ENCODE measurements at regions not wholly inside any gene's neighbourhood (a gene's known extent, or its start where the extent isn't known, plus 50 kb on each side); places are given as distances from the start of the nearest gene placed in this dataset.
"Not testable (repeated sequence)": the region's sequence is repeated elsewhere in the genome, so short reads cannot be mapped to it uniquely, and the experiment has no call there.

GRCh38 chr4:163697121-163697520, 202.6 kb downstream of the TMA16 start:
- no peak for DNase-seq

- DNase-seq = not testable (repeated sequence)
These were observed 205.9 kb downstream of the TMA16 start for GRCh38 chr4:163700383-163700782.

GRCh38 chr4:163701916-163702315, 207.4 kb downstream of the TMA16 start:
- DNase-seq = no peak

GRCh38 chr4:163702736-163703135, 208.2 kb downstream of the TMA16 start:
- DNase-seq = no peak

DNA sequence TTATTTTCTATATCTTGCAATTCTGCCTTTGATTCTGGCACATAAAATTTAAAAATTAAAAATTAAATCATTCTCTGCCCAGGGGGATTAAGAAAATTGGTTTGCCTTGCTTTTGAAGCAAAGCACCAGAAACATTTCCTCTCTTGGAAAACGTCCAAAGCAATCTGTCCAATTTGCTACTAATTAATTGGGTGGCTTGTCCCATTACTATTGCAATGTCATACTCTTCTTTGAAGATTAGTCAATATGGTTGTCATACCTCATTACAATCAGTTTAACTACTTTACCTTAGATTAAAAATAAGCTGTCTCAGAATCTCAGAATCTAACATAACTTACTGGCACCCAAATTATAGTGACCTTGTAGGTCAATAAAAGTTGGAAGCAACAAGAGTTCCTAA, 208.8 kb downstream of the TMA16 start:
- DNase-seq = no peak

DNA sequence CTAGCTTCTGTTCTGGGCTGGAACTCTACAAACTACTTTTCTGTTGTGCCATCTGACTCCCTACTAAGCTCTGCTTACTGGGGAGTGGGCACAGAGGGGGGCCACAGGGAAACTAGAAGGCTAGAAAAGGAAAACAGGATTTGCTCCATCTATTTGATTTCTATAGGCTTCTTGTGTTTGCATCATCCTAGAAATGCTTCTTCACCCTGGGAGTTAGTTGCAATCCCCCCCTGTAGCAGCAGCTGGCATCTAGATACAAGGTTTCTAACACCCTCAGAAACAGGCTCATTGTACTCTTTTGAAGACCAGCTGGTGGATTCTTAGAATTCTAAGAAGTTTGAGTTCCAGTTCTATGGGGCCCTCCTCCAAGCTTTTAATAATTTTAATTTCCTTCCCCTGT, 213.4 kb downstream of the TMA16 start:
- DNase-seq = no peak

DNA sequence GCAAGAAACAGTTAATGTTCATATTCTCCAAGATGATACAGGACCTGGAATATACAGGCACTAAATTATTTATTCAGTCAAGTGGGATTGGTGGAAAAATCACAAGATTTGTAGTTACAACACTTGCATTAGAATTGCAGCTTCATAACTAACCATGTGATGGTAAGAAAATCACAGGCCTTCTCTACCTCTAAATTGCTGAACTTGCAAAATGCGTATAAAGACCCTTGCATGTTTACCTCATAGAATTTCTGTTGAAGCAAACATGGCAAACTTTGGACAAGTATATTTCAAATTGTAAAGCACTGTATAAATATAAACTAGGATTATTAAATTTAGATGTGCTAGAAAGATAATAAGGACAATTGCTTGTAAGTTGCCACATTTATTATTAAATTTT, 215.1 kb downstream of the TMA16 start:
- no peak for DNase-seq

- no peak for DNase-seq
These were observed 215.7 kb downstream of the TMA16 start for GRCh38 chr4:163710158-163710557.

- not testable (repeated sequence) for DNase-seq
These were observed 230.0 kb downstream of the TMA16 start for GRCh38 chr4:163724495-163724894.

GRCh38 chr4:163726641-163727040, 232.2 kb downstream of the TMA16 start:
- no peak for DNase-seq

DNA sequence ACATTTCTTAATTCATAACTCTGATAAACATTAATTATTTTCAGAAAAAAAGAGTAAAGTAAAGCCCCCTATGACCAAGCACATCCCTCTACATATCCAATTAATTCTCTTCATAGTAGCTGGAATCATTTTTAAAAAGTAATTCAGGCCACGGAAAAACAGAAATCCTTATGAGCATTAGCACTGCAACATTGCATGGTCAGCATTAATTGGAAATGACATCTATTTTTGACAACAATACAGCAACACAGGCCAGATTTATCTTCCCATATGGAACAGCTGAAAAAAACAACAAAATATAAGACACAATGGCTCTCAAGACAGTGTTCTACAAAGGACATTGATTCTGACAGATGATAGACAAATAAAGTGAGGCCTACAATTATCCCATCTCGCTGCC, 236.6 kb downstream of the TMA16 start:
- no peak for DNase-seq

DNA sequence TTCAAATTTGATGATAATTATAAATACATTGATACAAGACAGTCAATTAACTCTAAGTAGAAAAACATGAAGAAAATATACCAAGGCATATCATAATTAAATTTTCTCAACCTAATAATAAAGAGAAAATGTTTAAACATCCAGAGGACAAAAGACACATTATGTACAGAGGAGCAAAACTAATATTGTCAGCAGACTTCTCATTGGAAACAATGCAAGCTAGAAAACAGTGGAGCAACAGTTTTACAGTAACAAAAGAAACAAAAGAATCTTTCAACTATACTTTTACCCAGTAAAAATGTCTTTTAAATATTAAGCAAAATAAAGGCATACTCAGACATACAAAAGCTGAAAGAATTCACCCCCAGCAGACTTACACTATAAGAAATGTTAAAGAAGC, 238.0 kb downstream of the TMA16 start:
- no peak for DNase-seq

DNA sequence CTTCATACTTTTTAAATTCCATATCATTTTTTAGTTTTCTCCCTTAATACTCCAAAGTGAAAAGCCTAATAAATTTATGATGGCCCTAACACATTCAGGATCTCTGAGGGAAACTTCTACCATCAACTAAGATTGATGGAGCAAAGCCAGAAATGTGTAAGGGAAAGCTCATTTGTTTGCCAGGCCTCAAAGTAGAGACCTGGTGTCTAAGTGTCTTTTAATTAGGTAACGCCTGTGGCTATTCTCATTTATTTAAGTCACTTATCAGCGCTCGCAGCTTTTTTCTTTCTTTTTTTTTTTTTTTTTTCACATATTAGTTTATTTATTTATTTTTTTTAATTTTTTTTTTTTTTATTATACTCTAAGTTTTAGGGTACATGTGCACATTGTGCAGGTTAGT, 242.4 kb downstream of the TMA16 start:
- DNase-seq = no peak

DNA sequence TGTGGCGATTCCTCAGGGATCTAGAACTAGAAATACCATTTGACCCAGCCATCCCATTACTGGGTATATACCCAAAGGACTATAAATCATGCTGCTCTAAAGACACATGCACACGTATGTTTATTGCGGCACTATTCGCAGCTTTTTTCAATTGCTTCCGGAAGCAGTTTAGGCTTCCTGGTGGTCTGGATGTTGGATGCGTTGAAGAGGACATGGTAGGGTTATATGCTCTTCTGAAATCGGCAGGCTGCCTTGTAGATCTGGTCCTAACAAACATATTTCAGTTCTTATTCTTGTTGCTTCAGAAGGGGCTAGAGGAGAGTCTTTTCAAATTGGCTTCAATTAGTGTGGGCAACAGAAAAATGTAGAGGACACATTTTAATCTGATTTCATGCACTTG, 243.4 kb downstream of the TMA16 start:
- not testable (repeated sequence) for DNase-seq

DNA sequence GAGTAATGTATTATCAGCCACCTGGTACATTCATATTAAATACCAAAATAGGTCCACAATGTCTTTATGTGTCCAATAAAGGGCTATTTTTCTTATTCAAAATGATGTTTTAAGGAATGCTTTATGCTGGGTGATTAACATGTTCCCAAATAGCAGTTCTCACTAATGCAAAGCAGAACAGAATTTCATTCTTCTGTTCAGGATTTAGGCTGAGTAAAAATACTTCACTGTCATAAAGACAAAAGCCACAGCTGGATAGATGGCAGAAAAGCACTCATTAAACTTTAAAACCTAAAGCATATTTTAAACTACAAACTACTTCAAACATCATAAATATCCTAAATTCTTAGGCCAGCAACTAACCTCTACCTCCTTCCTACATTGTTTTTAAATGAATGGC, 244.0 kb downstream of the TMA16 start:
- no peak for DNase-seq

DNA sequence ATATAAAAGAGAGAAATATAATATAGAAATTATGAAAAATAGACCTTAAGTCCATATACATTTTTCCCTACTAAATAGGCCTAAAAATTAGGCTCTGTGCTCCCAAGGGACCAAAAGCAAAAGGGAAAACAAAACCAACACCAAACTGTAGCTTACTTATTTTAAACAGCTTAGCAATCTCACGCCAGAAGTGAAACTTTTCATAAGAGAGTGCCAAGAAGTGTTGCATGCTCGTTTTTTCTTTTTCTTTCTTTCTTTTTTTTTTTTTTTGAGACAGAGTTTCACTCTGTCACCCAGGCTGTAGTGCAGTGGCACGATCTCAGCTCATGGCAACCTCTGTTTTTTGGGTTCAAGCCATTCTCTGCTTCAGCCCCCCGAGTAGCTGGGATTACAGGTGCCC, 250.4 kb downstream of the TMA16 start:
- DNase-seq = no peak

DNA sequence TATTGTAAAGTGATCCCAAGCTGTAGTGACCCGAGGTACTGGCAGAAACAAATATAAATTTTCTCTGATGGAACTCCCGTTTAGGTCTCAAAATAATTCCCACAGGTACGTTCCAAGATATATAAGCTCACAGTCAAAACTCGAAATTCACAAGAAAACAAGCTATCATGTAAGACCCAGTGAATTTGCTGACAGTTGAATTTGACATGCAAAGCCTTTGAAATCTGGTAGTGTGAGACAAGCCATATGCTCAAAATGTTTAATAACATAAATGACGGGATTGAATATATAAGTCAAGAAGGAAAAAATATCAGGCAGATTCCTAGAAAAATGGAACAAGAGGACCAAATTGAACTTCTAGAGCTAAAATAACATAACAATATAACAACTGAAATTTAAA, 252.8 kb downstream of the TMA16 start:
- DNase-seq = no peak

GRCh38 chr4:163747886-163748285, 253.4 kb downstream of the TMA16 start:
- DNase-seq = no peak

DNA sequence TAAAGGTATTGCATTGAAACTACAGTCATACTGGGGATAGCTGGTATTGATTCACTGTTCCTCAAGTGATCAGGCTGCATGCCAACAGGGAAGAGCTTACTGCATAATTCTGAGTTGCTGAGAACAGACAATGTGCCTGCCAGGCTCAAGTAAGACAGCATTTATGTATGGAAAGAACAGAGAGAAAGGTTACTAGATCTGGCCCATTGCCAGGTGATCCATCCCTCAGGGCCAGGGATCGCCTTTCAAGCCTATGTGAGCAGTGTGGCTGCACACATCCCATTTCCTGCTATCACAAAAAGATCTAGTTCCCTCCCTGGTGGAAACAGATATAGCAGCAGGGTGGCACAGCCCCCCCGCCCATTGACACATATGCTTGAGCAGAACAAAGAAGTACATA, 254.0 kb downstream of the TMA16 start:
- DNase-seq = peak; percentile 91

DNA sequence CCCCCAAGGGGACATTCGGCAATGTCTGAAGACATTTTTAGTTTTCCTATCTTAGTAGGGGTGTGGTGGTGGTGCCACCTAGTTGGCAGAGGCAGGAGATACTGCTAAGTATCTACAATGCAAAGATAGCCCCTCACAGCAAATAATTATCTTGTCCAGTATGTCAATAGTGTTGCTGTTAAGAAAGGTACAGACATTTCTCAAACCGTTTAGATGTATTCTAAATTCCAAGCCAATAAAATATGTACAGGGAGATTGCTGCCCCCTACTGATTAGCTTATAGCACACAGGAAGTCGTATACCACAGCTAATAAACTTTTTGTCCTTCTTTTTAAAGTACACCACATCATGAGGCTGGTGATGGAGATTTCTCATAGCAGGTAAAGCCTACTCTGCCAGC, 260.5 kb downstream of the TMA16 start:
- no peak for DNase-seq

DNA sequence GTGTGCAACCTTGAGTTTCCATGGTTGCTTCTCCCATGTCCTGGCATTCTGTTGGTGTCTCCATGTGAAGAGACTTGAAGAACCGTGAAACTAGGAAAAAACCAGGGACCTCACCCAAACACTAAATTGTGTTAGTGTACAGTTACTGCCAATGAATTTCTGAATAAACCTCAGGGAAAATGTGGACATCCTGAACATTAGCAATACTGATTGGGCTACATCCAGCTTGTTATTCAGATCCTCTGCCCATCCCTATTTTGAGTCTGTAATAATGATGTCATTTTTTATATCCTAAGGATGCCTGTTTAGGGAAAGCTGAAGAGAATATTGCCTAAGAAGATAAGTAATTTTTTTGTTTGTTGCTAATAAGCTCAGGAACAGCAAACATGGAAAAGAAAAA, 262.7 kb downstream of the TMA16 start:
- DNase-seq = no peak

- no peak for DNase-seq
These were observed 263.5 kb downstream of the TMA16 start for GRCh38 chr4:163758032-163758431.

- DNase-seq = no peak
These were observed 268.3 kb downstream of the TMA16 start for GRCh38 chr4:163762741-163763140.

- no peak for DNase-seq
These were observed 270.1 kb downstream of the TMA16 start for GRCh38 chr4:163764569-163764968.

DNA sequence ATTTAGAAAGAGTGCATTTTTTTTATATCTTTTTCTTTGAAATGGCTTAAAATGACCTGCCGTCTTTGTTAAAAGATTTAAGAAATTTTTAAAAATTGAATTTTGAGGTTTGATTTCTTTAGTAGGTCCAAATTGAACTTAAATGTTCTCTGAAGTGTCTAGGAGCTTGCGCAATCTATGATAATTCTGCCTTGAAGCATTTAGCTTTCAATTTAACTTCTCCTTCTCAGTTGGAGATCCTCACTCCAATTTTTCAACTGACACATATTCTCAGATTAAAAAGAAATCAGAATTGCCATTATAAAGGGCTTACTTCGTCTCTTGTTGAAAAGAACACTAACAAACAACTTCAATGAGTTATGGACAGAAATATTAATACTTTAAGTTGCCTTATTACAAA, 273.5 kb downstream of the TMA16 start:
- DNase-seq = no peak

DNA sequence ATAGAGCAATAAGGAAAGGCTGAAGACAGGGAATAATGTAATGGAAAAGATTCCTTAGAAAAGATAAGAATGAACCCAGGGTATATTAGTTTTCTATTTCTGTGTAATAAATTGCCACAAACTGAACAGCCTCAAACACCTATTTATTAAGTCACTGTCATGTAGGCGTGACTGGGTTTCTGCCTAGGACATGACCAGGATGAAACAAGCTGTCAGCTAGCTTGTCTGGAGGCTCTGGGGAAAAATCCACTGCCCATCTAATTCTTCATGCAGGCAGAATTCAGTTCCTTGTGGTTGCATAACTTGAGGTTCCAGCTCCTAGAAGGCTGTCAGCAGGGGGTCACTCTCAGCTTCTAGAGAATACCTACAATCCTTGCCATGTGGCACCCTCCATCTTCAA, 277.7 kb downstream of the TMA16 start:
- no peak for DNase-seq
